ENCODE measurements at regions not wholly inside any gene's neighbourhood (a gene's known extent, or its start where the extent isn't known, plus 50 kb on each side); places are given as distances from the start of the nearest gene placed in this dataset.

DNA sequence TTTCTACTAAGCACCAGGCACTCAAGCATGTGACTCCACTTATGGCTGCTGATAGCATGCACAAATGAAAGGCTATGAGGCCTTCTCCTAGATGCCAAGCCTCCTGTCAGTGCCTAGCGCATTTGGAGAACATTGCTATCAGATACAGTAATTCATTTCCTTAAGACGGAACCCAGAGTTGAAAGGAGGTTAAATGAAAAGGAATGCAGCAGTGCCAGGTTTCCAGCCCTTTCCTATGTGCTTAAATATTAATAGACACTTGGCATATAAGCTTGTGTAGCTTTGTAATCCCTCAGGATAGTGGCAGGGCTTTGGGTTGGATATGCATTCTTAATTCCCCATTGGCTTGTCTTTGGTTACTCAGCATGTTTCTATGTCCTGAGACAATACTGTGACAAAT, 140.1 kb upstream of the FRY start:
- ATAC-seq (no peak), DNase-seq (ENCODE audit: low spot score) (no peak)
- TF ChIP-seq ZNF331 (CRISPR knock-in tag; IDR thresholded peaks at IDR 0.05; ENCODE audit: low read depth) (no peak), NANOG (IDR thresholded peaks at IDR 0.05; ENCODE audit: borderline replicate concordance) (no peak), CREB1 (CRISPR knock-in tag; IDR thresholded peaks at IDR 0.05; ENCODE audit: low read depth) (no peak), STAT1 (IDR thresholded peaks at IDR 0.05; ENCODE audit: unreplicated experiment) (no peak)
- TF ChIP-seq, protein P1, sequence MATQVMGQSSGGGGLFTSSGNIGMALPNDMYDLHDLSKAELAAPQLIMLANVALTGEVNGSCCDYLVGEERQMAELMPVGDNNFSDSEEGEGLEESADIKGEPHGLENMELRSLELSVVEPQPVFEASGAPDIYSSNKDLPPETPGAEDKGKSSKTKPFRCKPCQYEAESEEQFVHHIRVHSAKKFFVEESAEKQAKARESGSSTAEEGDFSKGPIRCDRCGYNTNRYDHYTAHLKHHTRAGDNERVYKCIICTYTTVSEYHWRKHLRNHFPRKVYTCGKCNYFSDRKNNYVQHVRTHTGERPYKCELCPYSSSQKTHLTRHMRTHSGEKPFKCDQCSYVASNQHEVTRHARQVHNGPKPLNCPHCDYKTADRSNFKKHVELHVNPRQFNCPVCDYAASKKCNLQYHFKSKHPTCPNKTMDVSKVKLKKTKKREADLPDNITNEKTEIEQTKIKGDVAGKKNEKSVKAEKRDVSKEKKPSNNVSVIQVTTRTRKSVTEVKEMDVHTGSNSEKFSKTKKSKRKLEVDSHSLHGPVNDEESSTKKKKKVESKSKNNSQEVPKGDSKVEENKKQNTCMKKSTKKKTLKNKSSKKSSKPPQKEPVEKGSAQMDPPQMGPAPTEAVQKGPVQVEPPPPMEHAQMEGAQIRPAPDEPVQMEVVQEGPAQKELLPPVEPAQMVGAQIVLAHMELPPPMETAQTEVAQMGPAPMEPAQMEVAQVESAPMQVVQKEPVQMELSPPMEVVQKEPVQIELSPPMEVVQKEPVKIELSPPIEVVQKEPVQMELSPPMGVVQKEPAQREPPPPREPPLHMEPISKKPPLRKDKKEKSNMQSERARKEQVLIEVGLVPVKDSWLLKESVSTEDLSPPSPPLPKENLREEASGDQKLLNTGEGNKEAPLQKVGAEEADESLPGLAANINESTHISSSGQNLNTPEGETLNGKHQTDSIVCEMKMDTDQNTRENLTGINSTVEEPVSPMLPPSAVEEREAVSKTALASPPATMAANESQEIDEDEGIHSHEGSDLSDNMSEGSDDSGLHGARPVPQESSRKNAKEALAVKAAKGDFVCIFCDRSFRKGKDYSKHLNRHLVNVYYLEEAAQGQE (IDR thresholded peaks at IDR 0.05; ENCODE audit: unreplicated experiment) = no peak
- TF ChIP-seq, protein P2, sequence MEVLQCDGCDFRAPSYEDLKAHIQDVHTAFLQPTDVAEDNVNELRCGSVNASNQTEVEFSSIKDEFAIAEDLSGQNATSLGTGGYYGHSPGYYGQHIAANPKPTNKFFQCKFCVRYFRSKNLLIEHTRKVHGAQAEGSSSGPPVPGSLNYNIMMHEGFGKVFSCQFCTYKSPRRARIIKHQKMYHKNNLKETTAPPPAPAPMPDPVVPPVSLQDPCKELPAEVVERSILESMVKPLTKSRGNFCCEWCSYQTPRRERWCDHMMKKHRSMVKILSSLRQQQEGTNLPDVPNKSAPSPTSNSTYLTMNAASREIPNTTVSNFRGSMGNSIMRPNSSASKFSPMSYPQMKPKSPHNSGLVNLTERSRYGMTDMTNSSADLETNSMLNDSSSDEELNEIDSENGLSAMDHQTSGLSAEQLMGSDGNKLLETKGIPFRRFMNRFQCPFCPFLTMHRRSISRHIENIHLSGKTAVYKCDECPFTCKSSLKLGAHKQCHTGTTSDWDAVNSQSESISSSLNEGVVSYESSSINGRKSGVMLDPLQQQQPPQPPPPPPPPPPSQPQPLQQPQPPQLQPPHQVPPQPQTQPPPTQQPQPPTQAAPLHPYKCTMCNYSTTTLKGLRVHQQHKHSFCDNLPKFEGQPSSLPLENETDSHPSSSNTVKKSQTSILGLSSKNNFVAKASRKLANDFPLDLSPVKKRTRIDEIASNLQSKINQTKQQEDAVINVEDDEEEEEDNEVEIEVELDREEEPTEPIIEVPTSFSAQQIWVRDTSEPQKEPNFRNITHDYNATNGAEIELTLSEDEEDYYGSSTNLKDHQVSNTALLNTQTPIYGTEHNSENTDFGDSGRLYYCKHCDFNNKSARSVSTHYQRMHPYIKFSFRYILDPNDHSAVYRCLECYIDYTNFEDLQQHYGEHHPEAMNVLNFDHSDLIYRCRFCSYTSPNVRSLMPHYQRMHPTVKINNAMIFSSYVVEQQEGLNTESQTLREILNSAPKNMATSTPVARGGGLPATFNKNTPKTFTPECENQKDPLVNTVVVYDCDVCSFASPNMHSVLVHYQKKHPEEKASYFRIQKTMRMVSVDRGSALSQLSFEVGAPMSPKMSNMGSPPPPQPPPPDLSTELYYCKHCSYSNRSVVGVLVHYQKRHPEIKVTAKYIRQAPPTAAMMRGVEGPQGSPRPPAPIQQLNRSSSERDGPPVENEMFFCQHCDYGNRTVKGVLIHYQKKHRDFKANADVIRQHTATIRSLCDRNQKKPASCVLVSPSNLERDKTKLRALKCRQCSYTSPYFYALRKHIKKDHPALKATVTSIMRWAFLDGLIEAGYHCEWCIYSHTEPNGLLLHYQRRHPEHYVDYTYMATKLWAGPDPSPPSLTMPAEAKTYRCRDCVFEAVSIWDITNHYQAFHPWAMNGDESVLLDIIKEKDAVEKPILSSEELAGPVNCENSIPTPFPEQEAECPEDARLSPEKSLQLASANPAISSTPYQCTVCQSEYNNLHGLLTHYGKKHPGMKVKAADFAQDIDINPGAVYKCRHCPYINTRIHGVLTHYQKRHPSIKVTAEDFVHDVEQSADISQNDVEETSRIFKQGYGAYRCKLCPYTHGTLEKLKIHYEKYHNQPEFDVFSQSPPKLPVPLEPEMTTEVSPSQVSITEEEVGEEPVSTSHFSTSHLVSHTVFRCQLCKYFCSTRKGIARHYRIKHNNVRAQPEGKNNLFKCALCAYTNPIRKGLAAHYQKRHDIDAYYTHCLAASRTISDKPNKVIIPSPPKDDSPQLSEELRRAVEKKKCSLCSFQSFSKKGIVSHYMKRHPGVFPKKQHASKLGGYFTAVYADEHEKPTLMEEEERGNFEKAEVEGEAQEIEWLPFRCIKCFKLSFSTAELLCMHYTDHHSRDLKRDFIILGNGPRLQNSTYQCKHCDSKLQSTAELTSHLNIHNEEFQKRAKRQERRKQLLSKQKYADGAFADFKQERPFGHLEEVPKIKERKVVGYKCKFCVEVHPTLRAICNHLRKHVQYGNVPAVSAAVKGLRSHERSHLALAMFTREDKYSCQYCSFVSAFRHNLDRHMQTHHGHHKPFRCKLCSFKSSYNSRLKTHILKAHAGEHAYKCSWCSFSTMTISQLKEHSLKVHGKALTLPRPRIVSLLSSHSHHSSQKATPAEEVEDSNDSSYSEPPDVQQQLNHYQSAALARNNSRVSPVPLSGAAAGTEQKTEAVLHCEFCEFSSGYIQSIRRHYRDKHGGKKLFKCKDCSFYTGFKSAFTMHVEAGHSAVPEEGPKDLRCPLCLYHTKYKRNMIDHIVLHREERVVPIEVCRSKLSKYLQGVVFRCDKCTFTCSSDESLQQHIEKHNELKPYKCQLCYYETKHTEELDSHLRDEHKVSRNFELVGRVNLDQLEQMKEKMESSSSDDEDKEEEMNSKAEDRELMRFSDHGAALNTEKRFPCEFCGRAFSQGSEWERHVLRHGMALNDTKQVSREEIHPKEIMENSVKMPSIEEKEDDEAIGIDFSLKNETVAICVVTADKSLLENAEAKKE (CRISPR knock-in tag; IDR thresholded peaks at IDR 0.05) = no peak
- TF ChIP-seq, protein P3, sequence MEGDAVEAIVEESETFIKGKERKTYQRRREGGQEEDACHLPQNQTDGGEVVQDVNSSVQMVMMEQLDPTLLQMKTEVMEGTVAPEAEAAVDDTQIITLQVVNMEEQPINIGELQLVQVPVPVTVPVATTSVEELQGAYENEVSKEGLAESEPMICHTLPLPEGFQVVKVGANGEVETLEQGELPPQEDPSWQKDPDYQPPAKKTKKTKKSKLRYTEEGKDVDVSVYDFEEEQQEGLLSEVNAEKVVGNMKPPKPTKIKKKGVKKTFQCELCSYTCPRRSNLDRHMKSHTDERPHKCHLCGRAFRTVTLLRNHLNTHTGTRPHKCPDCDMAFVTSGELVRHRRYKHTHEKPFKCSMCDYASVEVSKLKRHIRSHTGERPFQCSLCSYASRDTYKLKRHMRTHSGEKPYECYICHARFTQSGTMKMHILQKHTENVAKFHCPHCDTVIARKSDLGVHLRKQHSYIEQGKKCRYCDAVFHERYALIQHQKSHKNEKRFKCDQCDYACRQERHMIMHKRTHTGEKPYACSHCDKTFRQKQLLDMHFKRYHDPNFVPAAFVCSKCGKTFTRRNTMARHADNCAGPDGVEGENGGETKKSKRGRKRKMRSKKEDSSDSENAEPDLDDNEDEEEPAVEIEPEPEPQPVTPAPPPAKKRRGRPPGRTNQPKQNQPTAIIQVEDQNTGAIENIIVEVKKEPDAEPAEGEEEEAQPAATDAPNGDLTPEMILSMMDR (conservative IDR thresholded peaks at IDR 0.05; ENCODE audit: low read depth in 2 of 2) = no peak
- TF ChIP-seq, protein P4, sequence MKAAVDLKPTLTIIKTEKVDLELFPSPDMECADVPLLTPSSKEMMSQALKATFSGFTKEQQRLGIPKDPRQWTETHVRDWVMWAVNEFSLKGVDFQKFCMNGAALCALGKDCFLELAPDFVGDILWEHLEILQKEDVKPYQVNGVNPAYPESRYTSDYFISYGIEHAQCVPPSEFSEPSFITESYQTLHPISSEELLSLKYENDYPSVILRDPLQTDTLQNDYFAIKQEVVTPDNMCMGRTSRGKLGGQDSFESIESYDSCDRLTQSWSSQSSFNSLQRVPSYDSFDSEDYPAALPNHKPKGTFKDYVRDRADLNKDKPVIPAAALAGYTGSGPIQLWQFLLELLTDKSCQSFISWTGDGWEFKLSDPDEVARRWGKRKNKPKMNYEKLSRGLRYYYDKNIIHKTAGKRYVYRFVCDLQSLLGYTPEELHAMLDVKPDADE (IDR thresholded peaks at IDR 0.05) = no peak
- Histone ChIP-seq H3K36me3 (ENCODE audit: insufficient read depth) (no peaks in the 10 kb centered on the region), H3K9me2 (ENCODE audit: insufficient read depth) (no peaks in the 10 kb centered on the region; the same call in 1 of the 2 replicates), H3K27me3 (ENCODE audit: insufficient read depth) (no peaks in the 10 kb centered on the region), H4K20me1 (replicated peaks; ENCODE audit: insufficient read depth) (no peaks in the 10 kb centered on the region; the same call in 1 of the 2 replicates), H3F3A (replicated peaks; ENCODE audit: low read depth) (no peaks in the 10 kb centered on the region), H3K4me1 (ENCODE audit: insufficient read depth) (peaks cover 3% of the 10 kb centered on the region; the same call in 1 of the 2 replicates), H3K4me2 (no peak overlapping the region), H3K4me3 (no peak overlapping the region), H3K79me2 (replicated peaks; ENCODE audit: insufficient read depth) (no peaks in the 10 kb centered on the region), H2AFZ (no peak overlapping the region), H3K27ac (ENCODE audit: low read depth) (no peak overlapping the region)
- H3K27ac Mint-ChIP-seq = no peak overlapping the region
- no peaks in the 10 kb centered on the region for H3K27me3 Mint-ChIP-seq (ENCODE audit: insufficient read depth, low read depth, poor library complexity)
- no peak overlapping the region for H3K4me3 Mint-ChIP-seq
- H3K9me3 Mint-ChIP-seq = no peaks in the 10 kb centered on the region
- peaks cover 6% of the 10 kb centered on the region; the same call in 2 of the 3 replicates for H3K4me1 Mint-ChIP-seq
- H3K36me3 Mint-ChIP-seq (ENCODE audit: low read depth) = no peaks in the 10 kb centered on the region

Data from GM23338 (cell line).